T-cell (primary cell): ENCODE measurements at regions not wholly inside any gene's neighbourhood (a gene's known extent, or its start where the extent isn't known, plus 50 kb on each side); places are given as distances from the start of the nearest gene placed in this dataset.

Experiments used
- ATAC-seq, 4 experiments: fragments of 200-7000 bp in 3 of 4; fragments of 150-1000 bp in 1 of 4; cut with Tn5 transposase; replicated peaks in 1 of 4; 1 replicate in 3 of 4; 2 replicates in 1 of 4; pipeline ENCODE4 v1.10.0; 2021; ENCODE audit warnings: moderate library complexity in 3 of 4, mild to moderate bottlenecking in 2 of 4, moderate number of reproducible peaks in 1 of 4
- CTCF ChIA-PET, 2 donors: fragments of 300-600 bp; sonication (Branson Sonifier 250); formaldehyde crosslinking; loops; one replicate each; lab custom pipeline; 2022; ENCODE audit warnings: antibody characterized with exemption in 2 of 2; lab: Charles Lee
- POLR2A ChIA-PET, 2 donors: fragments of 300-600 bp; sonication (Branson Sonifier 250); formaldehyde crosslinking; loops; one replicate each; lab custom pipeline; 2022; ENCODE audit warnings: antibody characterized with exemption in 2 of 2; lab: Charles Lee
- DNase-seq, 35 experiments: peaks; one replicate each; pipeline versions ENCODE4 v3.0.0 to v3.0.0-alpha.2; 2013 to 2023
- H3K27ac ChIP-seq: one replicate; pipeline ENCODE4 v1.5.1; 2013; ENCODE audit warnings: low read length
- H3K27me3 ChIP-seq, 2 experiments: replicated peaks in 1 of 2; 1 replicate in 1 of 2; 2 replicates in 1 of 2; pipeline versions ENCODE4 v1.6.1 to v1.7.0; 2013; ENCODE audit warnings: low read length in 1 of 2, mixed read lengths in 1 of 2; ENCODE audit not compliant: control insufficient read depth in 2 of 2, insufficient read depth in 2 of 2; ENCODE audit errors: extremely low read depth in 1 of 2
- H3K36me3 ChIP-seq, 2 donors: 1 replicate in 1 of 2; 2 replicates in 1 of 2; pipeline versions ENCODE4 v1.6.1 to v1.7.0; 2013; ENCODE audit warnings: low read length in 1 of 2; ENCODE audit not compliant: control insufficient read depth in 2 of 2, insufficient read depth in 1 of 2; ENCODE audit errors: extremely low read depth in 1 of 2
- H3K4me1 ChIP-seq, 2 experiments: 1 replicate in 1 of 2; 2 replicates in 1 of 2; pipeline versions ENCODE4 v1.6.1 to v1.7.0; 2013; ENCODE audit warnings: low read length in 2 of 2, mixed read lengths in 1 of 2; ENCODE audit not compliant: insufficient read depth in 2 of 2, control insufficient read depth in 1 of 2; ENCODE audit errors: extremely low read depth in 1 of 2
- H3K4me3 ChIP-seq, 2 donors: 1 replicate in 1 of 2; 2 replicates in 1 of 2; pipeline versions ENCODE4 v1.5.1 to v1.7.0; 2013; ENCODE audit warnings: mild to moderate bottlenecking in 2 of 2, low read length in 1 of 2, moderate library complexity in 1 of 2; ENCODE audit not compliant: control insufficient read depth in 1 of 2; ENCODE audit errors: extremely low read depth in 1 of 2
- H3K9me3 ChIP-seq: 2 replicates; pipeline ENCODE4 v1.7.0; 2013
- H3K27ac Mint-ChIP-seq, 2 donors: one replicate each; pipeline ENCODE4 v1.8.0; 2020 to 2021; ENCODE audit warnings: mild to moderate bottlenecking in 2 of 2, mixed read lengths in 2 of 2
- H3K27me3 Mint-ChIP-seq, 2 donors: one replicate each; pipeline ENCODE4 v1.8.0; 2021 to 2022; ENCODE audit warnings: mixed read lengths in 2 of 2
- H3K36me3 Mint-ChIP-seq: one replicate; pipeline ENCODE4 v1.8.0; 2021; ENCODE audit warnings: mixed read lengths
- H3K4me1 Mint-ChIP-seq, 3 donors: one replicate each; pipeline ENCODE4 v1.8.0; 2020 to 2022; ENCODE audit warnings: mixed read lengths in 3 of 3, mild to moderate bottlenecking in 1 of 3
- H3K4me3 Mint-ChIP-seq, 3 donors: one replicate each; pipeline ENCODE4 v1.8.0; 2020 to 2022; ENCODE audit warnings: mild to moderate bottlenecking in 3 of 3, mixed read lengths in 3 of 3, moderate library complexity in 3 of 3
- H3K9me3 Mint-ChIP-seq, 3 donors: one replicate each; pipeline ENCODE4 v1.8.0; 2020 to 2022; ENCODE audit warnings: mixed read lengths in 3 of 3
- WGBS: methylation state at CpG from one replicate; pipeline ENCODE4 v1.1.5; 2013; ENCODE audit warnings: missing lambda C conversion rate; ENCODE audit not compliant: insufficient coverage; 5-methylcytosine and 5-hydroxymethylcytosine counted together

DNA sequence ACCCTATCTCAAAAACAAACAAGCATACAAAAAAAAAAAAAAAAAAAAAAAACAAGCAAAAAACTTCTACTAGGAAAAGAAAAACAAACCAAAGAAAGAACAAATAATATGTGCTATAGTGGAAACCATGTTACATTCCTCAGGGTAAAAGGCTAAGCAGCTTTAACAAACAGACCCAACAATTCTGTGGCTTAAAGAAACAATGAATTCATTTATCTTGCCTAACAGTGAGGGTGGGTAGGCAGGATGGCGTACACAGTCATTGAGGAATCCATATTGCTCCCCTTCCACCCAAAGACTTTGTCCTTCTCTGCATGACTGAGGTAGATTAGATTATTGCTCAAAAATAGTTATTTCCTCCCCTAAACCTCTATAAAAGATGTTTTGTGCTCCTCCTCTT lies 63.1 kb upstream of the ITGA6 start:
- no peak overlapping the region for H3K27ac Mint-ChIP-seq
- no peaks in the 10 kb centered on the region for H3K36me3 Mint-ChIP-seq

DNA sequence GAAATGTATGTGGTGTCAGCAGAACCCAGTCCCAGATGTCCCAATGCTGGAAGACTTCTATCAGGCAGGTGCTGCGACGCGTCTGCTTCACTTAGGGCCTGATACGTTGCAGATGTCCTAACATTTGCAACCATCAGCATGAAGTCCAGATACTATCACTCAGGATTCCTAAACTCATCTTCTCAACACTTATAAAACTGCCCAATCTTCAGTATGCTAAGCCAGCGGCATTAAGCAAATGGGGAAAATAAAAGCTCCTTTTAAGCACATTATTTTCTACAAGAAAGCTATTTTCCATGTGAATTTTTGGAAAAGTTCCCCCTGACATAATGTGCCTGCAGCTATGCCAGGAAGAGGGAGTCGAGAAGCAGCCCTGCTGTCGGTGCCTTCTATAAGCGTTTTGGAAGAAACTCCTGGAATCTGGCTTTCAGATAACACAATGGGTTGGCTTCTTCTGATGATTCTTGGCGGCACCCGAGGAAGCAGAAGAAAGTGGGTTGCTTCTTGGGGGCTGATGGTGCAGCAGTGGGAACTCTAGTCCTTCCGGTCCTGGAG lies 60.7 kb upstream of the ITGA6 start:
- Mint-ChIP-seq H3K27me3 (no peaks in the 10 kb centered on the region), H3K4me1 (peaks cover 0 to 5% (median 0%) of the 10 kb centered on the region in 3 donors), H3K9me3 (peaks cover 10 to 15% (median 14%) of the 10 kb centered on the region in 3 donors), H3K4me3 (no peak overlapping the region), H3K27ac (no peak overlapping the region), H3K36me3 (no peaks in the 10 kb centered on the region)
- Histone ChIP-seq H3K9me3 (no peaks in the 10 kb centered on the region), H3K27ac (no peak overlapping the region), H3K4me1 (no peaks in the 10 kb centered on the region), H3K4me3 (no peak overlapping the region), H3K36me3 (no peaks in the 10 kb centered on the region), H3K27me3 (no peaks in the 10 kb centered on the region)
- ChIA-PET POLR2A (no interaction called here), CTCF (no interaction called here)
- 82% methylated on average over 7 of the region's 11 CpGs for WGBS
- DNase-seq, result no peak
- ATAC-seq, result no peak

More for the DNA sequence above, 63.1 kb upstream of the ITGA6 start:
- no peak for DNase-seq
- Histone ChIP-seq H3K4me3 (no peak overlapping the region), H3K4me1 (no peaks in the 10 kb centered on the region), H3K36me3 (no peaks in the 10 kb centered on the region), H3K9me3 (no peaks in the 10 kb centered on the region), H3K27me3 (peaks cover 0 to 5% of the 10 kb centered on the region in 2 experiments), H3K27ac (no peak overlapping the region)
- no CpG with 5 or more reads among the region's 1 CpG for WGBS
- no peak for ATAC-seq
- peaks cover 10 to 11% (median 11%) of the 10 kb centered on the region in 3 donors for H3K9me3 Mint-ChIP-seq
- ChIA-PET POLR2A (interaction anchor here in 1 of 2 donors (0.7 kb wide), 1 partner anchor 1606 kb away, joined by 7 read pairs; no protein-coding TSS in a partner anchor), CTCF (interaction anchor here in 1 of 2 donors (0.5 kb wide), 1 partner anchor 1715 kb away, joined by 3 read pairs; no protein-coding TSS in a partner anchor)
- no peak overlapping the region for H3K4me3 Mint-ChIP-seq
- no peaks in the 10 kb centered on the region for H3K4me1 Mint-ChIP-seq
- H3K27me3 Mint-ChIP-seq, result no peaks in the 10 kb centered on the region

DNA sequence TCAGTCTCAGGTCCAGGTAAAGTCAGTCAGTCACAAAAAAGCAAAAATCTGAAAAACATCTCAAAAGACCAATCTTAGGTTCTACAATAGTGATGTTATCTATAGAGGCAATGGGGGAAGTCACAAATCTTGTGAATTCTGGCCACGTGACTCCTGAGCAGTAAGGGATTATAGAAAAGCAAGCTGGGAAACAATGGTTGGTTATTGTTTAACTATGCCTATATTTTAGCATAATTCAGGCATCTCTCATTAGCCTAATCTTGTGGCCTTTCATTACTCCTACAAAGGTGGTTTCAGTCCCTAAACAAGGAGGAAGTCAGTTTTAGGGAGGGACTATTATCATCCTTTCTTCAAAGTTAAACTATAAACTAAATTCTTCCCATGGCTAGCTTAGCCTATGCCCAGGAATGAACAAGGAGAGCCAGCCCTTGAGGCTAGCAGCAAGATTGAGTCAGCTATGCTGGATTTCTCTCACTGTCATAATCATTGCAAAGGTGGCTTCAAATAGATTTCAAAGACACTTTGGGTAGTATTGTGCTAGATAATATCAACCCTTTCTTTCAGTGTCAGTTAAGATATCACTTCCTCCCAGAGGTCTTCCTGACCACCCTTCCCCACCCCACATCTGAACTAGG lies 56.4 kb upstream of the ITGA6 start:
- DNase-seq (no peak), ATAC-seq (no peak)
- CTCF ChIA-PET, result no interaction called here
- Mint-ChIP-seq H3K36me3 (no peaks in the 10 kb centered on the region), H3K9me3 (peaks cover 10 to 15% (median 14%) of the 10 kb centered on the region in 3 donors), H3K27ac (no peak overlapping the region), H3K4me1 (peaks cover 0 to 5% (median 0%) of the 10 kb centered on the region in 3 donors), H3K27me3 (peaks cover 0 to 5% of the 10 kb centered on the region in 2 donors), H3K4me3 (no peak overlapping the region)
- Histone ChIP-seq H3K27ac (no peak overlapping the region), H3K27me3 (no peaks in the 10 kb centered on the region), H3K4me1 (no peaks in the 10 kb centered on the region), H3K4me3 (no peak overlapping the region), H3K9me3 (no peaks in the 10 kb centered on the region), H3K36me3 (no peaks in the 10 kb centered on the region)
- POLR2A ChIA-PET, result interaction anchor here in 1 of 2 donors (0.6 kb wide), 1 partner anchor 935 kb away, joined by 4 read pairs; no protein-coding TSS in a partner anchor
- no CpG with 5 or more reads among the region's 1 CpG for WGBS

DNA sequence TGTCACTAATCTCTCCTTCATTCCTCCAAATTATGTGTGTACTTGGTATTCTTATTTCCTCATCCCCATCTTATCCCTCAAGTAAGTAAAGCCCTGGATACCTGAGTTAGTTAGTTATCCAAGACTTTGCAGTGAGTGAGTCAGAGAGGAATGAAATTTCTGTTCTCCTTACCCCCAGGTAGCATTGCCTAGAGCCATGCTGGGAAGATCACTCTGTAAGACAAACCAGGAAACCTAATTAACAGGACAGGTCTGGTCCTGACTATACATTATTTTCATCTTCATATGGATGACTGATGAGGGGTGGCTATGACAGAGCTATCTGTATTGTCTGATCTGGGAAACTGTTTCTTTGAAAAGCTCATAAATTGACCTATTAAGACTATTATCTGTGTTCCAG lies 55.0 kb upstream of the ITGA6 start:
- Histone ChIP-seq H3K4me3 (no peak overlapping the region), H3K4me1 (no peaks in the 10 kb centered on the region), H3K9me3 (no peaks in the 10 kb centered on the region), H3K36me3 (no peaks in the 10 kb centered on the region), H3K27me3 (no peaks in the 10 kb centered on the region), H3K27ac (no peak overlapping the region)
- no peak for DNase-seq
- H3K27ac Mint-ChIP-seq, result no peak overlapping the region
- no peak for ATAC-seq
- ChIA-PET CTCF (no interaction called here), POLR2A (interaction anchor here (0.6 kb wide), 2 partner anchors 29 to 933 kb away, joined by 3 read pairs; no protein-coding TSS in a partner anchor)
- H3K9me3 Mint-ChIP-seq, result peaks cover 10 to 15% (median 14%) of the 10 kb centered on the region in 3 donors
- H3K27me3 Mint-ChIP-seq, result peaks cover 0 to 5% of the 10 kb centered on the region in 2 donors
- no peak overlapping the region for H3K4me3 Mint-ChIP-seq
- no peaks in the 10 kb centered on the region for H3K36me3 Mint-ChIP-seq
- H3K4me1 Mint-ChIP-seq, result peaks cover 0 to 5% (median 0%) of the 10 kb centered on the region in 3 donors

DNA sequence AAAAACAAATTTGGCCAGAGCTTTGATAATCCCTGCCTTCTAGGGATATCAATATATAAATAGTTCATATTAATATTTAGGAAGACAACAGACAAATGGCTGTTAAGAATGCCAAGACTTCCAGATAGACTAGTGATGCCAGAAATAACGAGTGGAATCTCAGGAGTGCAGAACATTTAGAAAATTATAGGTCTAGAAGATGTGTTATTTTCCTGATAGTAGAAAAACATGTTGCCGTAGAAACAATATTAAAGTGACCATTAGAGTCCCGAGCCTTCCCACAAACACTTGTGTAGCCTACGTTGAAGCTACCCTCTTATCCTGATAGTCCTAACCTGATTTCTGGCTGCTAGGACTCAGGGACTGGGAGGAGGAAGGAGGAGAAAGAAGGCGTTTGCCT lies 54.3 kb upstream of the ITGA6 start:
- peaks cover 10 to 14% (median 12%) of the 10 kb centered on the region in 3 donors for H3K9me3 Mint-ChIP-seq
- H3K27me3 Mint-ChIP-seq, result peaks cover 0 to 5% of the 10 kb centered on the region in 2 donors
- Histone ChIP-seq H3K4me3 (no peak overlapping the region), H3K4me1 (no peaks in the 10 kb centered on the region), H3K27me3 (no peaks in the 10 kb centered on the region), H3K9me3 (no peaks in the 10 kb centered on the region), H3K27ac (no peak overlapping the region), H3K36me3 (no peaks in the 10 kb centered on the region)
- POLR2A ChIA-PET, result no interaction called here
- CTCF ChIA-PET, result no interaction called here
- no peak overlapping the region for H3K4me3 Mint-ChIP-seq
- H3K36me3 Mint-ChIP-seq, result no peaks in the 10 kb centered on the region
- no peak overlapping the region for H3K27ac Mint-ChIP-seq
- ATAC-seq (no peak), DNase-seq (no peak)
- 50% methylated on average over 1 of the region's 5 CpGs for WGBS
- H3K4me1 Mint-ChIP-seq, result peaks cover 0 to 5% (median 0%) of the 10 kb centered on the region in 3 donors

DNA sequence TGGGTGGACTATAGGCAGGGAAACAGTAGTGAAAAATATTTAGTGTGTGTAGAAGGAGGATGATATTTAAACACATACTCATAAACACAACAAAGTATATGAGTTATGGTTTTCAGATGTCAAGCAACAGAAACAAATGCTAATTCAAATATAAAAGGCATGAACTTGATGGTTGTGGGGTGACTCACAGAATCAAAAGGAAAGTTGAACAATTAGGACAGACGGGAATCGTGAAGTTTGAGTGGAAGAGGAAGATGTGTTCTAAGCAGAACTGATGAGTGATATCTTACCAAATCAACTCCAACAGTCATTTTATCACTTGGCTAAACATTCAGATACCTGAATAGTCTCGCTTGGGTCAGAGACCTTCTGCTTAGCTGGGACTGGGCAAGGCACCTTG lies 53.6 kb upstream of the ITGA6 start:
- ChIA-PET CTCF (no interaction called here), POLR2A (no interaction called here)
- ATAC-seq (no peak), DNase-seq (no peak)
- Mint-ChIP-seq H3K4me3 (no peak overlapping the region), H3K27ac (no peak overlapping the region), H3K36me3 (no peaks in the 10 kb centered on the region), H3K9me3 (peaks cover 5 to 9% (median 8%) of the 10 kb centered on the region in 3 donors), H3K27me3 (peaks cover 0 to 5% of the 10 kb centered on the region in 2 donors), H3K4me1 (peaks cover 0 to 5% (median 0%) of the 10 kb centered on the region in 3 donors)
- Histone ChIP-seq H3K27me3 (no peaks in the 10 kb centered on the region), H3K36me3 (no peaks in the 10 kb centered on the region), H3K27ac (no peak overlapping the region), H3K4me3 (no peak overlapping the region), H3K9me3 (no peaks in the 10 kb centered on the region), H3K4me1 (no peaks in the 10 kb centered on the region)
- no CpG with 5 or more reads among the region's 3 CpGs for WGBS
